Daoy (cell line): ENCODE measurements at regions not wholly inside any gene's neighbourhood (a gene's known extent, or its start where the extent isn't known, plus 50 kb on each side); places are given as distances from the start of the nearest gene placed in this dataset.
A peak's percentile ranks its signal among the peaks of the same experiment; 100 is the strongest.

Experiments used
- DNase-seq: peaks from one replicate; pipeline ENCODE4 v3.0.0-alpha.2; 2015; ENCODE audit warnings: low read depth

DNA sequence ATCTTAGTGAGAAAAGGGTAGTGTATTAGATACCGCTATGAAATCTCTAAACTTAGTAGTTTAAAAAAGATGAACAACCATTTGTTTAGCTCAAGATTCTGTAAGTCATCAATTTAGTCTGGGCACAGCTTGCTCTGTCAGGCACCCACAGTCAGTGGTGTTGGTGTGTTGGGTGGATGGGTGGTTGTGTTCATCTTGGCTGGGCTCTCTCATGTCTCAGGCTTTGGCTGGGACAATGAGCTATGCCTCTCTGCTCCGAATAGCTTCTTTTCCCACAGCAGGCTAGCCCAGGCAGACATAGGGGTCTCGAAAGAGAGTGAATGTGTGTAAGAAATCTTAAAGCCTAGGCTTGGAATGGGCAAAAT, 127.0 kb upstream of the GATB start:
- peak; percentile 3 for DNase-seq

DNA sequence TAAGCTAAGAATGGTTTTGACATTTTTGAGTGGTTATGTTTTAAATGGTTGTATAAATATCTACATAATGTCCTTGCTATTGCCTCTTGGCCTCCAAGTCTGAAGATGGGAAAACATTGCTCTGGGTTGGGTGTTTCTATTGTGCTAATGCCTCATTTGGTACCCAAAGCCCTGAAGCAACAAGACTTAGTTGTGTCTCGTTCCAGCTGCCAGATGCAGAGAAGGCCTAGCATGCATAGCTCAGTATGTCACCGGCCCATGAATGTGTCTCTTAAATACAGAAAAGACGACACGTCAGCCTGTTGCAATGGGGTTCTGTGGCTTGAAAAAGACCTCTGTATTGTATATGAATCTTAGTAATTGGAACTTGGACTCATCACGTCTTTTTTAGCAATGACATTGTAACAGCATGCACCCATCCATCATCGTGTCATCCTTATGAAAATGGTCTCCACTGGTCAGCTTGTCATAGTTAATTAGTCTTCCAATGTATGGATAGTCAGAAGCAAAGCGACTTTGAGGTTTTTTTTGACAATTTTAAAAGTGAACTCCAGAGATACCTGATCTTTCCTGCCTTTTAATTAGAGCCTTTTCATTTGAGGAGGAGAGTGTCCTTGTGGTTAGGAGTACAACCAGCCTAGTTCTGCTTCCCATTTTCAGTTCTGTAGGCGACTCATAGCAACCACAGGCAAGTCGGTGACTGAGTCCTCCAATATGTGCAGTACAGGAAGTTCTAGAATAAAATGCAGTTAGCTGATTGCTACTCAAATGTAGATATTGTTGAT, 126.4 kb upstream of the GATB start:
- DNase-seq: peak; percentile 60

DNA sequence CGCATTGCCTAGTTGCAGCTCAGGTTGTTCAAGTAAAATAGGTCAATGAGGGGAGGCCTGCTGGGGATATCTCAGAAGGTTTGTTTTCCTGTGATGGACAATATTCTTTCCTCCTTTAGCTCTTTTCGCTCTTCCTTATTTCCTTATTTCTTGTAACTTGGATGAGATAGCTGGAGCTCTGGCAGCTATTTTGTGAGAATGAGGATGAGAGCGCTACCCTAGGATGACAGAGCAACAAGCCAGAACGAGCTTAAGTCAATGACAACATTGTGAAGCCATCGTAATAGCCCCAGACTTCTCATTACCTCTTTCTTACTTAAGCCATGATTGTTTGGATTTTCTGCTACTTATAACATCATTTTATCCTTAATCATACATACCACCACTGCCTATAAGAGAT, 124.3 kb upstream of the GATB start:
- no peak for DNase-seq

DNA sequence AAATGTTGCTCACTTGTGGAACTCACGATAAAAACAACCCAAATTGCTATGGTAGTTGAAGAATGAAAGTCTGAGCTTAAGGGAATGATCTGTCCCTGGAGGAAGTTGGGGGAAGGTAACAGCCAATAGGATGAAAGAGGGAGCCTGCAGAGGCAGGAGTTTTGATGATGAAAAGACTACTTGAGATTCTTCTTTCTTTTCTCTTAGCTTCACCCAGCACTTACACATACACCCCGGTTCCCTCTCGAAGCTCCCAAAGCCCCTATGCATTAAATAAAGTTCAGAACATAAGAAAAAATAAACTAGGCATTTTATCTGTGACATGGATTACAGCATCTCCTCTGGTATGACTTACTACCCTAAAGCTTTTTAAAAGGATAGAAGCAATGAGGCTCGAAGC, 122.9 kb upstream of the GATB start:
- no peak for DNase-seq

DNA sequence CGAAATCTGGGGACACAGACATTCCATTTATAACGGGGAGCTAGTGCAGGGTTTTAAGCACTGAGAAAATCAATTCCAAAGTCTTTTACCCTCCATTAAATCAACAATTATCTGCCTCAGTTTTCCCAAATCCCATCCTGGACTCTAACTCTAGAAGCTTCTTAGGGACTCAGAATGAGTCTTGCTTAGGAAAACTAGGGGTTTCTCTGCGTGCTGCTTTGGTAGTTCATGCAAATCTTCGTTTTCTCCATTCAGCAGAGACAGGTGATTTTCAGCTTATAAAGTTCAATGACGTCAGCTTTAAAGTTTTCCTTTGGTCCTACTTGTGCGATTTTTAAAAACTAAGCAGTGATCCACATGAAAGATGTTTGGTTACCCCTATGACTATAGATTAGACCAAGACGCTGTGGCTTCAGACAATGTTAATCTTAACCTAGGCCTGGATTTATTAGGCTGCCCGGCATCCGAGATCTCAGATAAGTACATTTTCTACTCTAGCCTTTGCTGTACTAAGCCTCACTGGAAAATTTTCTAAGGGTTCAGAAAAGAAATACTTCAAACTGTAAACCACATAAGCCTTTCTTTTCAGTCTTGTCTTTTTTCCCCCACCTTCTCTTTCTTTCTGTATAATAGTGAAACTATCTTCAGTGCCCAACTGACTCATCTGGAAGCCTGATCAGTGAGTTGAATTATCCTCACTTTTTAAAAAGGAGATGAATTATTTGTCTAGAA, 121.4 kb upstream of the GATB start:
- no peak for DNase-seq

DNA sequence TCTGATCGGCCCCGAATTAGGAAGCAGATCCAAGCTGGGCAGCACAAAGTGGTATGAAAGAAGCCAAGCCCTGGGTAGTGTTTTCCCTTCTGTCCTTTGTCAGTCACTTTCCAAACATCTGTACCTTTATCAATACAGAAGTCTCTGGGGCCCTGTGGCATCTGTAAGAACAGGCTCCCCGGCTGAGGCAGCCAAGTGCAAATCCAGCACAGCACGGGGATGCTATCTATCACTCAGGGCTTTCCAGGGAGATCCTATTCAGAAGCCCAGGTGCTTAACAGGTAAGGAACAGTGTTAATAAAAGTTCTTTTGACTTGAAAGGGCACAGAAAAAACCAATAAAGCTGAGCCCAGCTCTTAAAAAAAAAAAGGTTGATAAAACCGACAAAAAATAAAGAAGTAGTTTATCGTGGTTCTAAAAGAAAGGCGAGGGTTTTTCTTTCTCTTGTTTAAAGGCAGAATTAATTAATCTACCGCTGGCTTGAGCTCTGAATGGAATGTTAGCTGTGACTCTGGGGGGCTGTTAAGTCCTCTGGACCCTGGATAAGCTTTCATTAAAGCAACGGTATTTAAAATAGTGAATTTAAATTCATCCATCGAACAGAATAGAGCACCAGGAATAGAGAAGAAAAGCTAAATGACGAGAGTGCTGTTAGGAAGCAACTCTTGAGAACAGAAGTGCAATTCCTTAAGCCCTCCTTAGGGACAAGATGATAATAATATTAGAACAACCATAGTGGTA, 119.1 kb upstream of the GATB start:
- DNase-seq: no peak

DNA sequence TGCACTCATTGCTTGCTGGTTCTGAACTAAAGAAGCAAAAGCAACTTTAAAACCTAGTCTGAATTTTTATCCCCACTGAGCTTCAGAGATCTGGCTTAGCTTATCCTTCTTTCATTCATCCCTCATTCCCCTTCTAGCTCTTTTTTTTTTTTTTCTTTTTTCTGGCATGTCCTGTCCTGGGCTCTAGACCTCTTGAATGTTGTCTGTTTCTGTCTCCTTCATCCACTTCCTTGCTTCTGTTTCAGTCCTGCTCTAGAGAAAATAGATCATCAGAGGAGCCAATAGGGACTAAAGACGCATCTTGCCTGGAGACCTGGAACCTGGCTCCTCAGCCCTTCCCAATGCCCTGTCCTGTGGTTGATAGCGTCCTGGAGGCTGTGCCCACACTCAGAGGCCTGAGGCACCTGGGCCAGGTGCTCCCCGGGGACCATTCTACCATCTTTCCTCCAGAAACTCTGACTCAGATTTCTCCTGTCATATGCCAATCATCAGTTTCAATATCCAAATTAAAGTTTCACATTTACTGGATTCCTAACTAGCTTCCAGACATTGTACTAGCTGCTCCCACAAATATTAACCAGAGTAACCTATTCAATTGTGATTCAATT, 115.7 kb upstream of the GATB start:
- DNase-seq: no peak

DNA sequence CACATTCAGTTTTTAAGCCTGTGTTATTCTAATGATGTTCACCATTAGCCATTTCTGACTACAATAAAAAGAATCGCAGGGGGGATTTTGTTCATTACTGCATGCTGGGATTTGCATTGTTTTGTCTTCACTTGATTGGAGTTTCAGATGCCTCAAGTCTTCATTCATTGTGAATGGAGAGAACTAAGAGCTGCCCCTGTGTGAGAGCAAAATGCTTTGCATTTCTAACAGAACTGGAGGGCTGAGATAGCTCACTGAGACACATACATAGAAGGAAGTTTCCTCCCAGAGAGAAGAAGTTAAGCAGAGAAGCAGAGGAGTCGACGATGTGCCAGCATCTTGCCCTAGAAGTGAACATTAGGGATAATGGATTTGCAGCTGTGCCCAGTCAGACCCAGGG, 113.5 kb upstream of the GATB start:
- DNase-seq: no peak

DNA sequence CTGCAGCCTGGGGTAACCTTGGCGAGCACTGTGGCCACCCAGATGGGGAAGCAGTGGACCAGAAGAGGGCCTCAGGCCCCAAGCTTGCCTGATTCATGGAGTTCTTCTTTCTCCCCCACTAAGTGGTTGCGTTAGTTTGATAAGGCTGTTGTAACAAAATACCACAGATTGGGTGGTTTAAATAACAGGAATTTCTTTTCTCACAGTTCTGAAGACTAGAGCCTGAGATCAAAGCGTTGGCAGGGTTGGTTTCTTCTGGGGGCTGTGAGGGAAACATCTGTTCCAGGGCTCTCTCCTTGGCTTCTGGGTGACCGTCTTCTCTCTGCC, 105.7 kb upstream of the GATB start:
- no peak for DNase-seq

DNA sequence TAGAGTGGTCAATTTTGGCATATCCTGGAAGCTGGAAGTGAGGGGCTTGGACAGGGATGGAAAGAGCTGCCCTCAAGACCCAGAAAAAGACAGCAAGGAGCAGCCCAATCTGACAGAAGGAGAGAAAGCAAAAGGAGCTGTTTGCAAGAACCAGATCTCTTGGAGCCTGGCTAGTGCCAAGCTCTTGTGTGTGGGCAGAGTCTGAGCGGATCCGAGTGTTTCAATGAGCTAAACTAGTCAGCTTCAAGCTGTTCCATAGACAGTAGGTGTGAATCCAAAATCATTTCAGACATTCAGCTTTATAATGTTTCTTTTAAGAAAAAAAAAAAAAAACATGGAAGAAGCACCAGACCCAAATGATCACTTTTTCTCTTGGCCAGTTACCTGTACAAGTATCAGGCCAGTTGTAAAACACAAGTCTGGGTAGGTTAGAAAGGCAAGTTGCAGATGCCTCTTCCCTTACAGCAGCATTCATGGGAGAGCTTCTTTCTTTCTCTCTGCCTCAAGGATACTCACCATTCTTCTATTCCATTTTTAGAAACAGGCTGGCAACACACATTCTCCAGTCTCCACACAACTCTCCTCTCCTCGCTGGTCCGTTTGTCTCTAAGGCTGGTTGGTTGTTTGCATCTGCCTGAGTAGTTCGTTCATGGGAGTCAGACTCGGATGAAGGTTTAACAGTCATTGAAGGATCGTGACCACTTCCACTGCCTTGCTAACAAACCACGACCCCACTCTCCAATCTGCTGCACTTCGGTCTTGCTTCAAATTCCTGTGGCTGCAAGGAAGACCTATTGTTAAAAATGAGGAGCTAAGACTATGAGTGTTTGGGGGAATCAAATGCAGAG, 105.2 kb upstream of the GATB start:
- DNase-seq: no peak

DNA sequence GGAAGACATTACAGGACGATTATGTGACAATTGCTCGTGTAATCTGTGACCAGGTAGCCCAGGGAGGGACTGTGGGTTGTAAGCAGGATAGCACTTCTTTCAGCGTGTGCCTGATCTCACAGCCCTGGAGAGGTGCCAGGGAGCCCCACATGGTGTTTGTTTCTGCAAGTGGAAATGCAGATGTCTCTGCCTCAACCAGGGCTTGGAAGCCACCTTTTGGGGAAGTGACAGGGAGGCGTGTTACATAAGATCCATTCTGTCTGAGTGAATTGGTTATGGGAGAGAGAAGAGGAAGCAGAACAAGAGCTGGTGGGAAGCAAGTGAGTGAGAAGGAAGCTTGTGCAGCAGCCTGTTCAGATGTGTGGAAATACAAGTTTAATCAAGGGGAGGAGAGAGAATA, 104.5 kb upstream of the GATB start:
- no peak for DNase-seq

DNA sequence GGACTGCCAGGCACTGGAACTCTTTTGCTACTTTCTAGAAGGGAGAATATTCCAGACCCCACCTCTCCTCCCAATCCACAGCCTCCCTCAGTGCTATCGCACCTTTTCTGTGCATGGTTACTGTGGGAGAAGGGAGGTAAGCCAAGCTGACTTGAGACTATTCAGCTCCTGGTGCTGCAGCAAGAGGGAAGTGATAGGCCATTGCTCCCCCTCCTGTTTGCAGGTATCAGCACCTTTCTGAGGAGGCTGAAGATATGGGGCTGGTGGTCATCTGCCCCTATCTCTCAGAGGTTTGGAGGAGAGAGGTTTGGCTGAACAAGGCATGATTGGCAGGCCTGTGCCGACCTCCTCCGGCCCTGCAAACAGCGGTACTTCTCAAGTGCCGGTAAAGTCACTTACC, 103.3 kb upstream of the GATB start:
- no peak for DNase-seq

DNA sequence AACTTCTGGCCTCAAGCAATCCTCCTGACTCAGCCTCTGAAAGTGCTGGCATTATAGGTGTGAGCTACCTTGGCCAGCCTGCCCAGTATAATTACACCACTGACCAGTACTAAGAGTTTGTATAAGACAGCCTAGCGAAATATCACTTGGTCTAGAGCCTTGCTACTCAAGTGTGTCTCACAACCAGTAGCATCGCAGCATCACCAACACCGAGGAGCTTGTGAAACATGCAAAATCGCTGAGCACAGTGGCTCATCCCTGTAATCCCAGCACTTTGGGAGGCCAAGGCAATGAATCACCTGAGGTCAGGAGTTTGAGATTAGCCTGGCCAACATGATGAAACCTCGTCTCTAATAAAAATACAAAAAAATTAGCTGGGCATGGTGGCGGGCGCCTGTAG, 102.0 kb upstream of the GATB start:
- DNase-seq: peak; percentile 45

DNA sequence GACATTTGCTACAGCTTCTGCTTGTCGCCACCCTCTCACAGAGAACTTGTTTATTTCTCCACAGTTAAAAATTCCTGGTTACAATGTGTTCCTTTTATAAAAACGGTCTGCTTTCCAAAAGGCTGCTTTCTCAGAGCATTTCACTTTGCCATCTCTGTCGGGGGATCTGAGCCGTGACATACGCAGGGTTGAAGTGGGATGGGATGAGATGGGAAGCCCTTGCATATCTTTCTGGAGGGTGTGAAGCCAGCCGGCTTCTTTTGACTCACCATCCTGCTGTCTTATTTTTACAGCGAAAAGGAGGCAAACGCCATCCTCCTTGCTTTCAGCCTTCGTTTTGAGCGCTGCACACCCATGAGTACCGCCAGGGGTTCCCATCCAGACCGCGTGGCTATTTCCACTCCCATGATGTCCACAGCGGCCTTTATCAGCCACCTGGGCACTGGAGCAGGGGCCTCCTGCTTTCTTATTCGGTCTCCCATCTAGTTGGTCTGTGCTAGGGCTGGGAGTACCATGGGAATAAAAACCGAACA, 99.8 kb upstream of the GATB start:
- no peak for DNase-seq

DNA sequence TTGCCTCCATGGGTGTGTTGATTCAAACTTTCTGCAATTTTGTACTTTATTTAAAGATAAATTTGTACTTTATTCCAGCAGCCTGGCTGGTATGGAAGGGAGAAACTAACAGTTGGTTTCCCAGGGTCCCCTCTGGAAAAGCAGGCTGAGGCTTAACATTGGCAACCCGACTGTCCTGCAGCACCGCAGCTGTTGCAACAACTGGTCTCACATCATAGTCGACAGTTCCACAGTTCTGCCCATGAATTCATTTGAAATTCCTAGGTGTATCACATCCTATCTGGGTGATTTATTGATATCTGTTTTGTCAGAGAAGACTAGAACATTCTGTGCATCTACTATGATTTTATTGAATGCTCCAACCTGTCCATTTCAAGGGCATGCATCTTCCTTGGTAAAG, 98.8 kb upstream of the GATB start:
- no peak for DNase-seq

DNA sequence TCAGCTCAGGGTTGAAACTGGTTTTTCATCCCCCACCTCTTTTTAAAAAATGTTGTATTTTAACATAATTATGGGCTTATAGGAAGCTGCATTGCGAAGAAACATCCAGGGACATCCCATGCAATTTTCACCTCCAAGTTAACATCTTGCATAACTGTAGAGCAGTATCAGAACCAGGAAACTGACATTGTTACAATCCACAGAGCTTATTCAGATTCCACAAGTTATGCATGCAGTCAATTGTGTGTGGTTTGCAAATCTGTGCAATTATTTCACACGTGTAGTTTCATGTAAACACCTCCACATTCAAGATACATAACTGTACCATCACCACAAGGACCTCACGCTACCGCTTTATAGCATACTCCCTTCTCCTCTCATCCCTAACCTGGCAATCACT, 97.5 kb upstream of the GATB start:
- DNase-seq: no peak

DNA sequence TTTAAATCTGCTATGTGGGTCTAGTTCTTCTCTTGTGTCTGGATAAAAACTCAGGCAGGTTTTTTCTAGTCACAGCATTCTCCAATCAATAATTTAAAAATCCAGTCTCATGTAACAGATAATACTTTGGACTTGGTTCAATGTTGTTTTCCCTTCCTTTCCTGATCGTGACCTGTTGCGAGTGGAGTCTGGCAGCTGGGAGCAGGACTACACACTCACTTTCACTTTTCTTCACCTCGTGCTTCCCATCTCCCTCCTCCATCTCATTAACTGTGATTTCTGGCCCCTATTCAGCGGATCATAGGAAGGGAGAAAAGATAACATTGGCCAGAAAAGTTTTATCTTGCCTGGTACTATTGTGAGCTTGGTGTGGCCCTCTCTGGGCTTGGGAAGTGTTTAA, 96.6 kb upstream of the GATB start:
- DNase-seq: no peak

DNA sequence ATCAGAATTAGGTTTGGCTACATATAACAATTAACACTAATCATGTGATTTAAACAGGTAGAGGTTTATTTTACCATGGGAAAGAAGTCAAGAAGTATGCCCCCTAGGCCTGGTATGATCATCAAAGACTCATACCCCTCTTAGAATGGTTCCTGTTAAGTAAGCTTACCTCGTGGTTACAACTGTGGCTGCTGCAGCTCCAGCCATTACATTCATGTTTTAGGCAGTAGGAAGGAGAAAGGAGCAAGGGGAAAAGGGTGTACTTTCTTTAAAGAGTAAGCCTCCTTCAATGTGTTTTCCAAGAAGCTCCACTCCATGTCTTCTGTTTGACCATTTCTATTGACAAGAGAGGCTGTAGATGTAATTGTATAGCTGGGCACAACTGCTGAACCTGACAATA, 94.9 kb upstream of the GATB start:
- DNase-seq: no peak

DNA sequence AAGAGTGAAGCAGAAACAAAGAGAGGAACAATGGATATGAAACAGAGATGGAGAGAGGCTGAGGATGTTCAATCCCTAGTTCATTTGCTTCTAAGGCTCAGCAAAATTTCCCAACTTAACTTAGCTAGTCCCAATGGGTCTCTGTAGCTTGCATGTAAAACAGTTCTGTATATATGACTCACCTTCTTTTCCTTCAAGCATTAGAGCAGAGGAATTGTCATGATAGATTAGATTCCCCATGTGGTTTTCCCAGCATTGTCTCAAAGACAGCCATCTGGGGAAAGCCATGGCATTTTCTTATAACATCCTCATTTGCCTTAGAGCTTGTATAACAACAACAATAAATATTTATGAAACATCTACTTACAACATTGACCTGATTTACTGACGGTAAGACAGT, 93.9 kb upstream of the GATB start:
- DNase-seq: peak; percentile 5

DNA sequence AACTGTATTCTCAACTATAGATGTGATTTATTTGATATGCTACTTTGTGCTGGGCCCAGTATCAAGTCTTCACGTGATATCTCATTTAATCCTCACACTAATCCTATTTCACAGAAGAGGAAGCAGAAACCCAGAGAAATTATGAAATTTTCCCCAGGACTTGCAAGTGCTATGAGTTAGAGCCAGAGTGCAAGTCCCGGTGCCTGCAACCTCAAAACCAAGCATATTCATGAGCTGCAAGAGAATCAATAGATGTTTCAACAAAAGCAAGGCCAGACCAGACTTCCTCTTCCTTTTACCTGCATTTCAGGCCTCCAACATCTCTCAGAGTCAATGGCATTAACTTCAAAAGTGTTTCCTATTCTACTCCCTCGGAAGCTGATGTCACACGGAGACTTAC, 92.2 kb upstream of the GATB start:
- no peak for DNase-seq

DNA sequence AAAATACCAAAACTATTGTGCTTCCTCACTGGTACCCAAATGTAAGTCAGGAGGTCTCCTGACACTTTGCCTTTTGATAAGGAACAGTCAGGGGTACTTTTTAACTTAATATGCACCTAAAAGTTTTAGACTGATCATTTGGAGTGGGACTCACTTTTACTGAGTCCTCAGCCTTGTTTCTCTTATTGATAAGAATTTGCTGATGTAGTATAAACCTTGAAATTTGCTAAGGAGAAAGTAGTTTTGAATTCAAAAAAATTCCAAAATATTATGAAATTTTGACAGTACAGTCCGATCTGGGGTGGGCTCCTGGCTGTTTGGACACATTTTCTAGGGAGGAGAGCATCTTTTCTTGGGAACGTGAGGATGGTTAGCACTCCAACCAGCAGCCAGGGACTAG, 91.4 kb upstream of the GATB start:
- no peak for DNase-seq

DNA sequence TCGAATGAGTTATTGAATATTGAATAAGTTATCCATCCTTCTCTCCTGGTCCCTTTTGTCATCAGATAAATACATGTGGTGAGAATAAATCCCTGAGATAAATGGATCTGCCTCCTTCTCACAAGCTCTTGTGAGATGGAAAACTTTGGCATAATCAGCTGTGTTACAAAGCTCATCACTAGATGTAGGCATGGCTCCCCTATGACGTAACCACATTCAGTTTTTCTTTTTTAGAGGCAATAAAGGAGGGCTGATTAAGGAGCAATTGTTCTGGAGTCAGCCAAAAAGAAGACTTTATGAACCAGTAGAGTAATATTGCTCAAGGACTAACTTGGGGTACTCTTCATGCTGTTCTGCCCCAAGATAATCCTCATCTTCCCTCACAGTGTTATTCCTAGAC, 90.5 kb upstream of the GATB start:
- no peak for DNase-seq
